ENCODE measurements at regions not wholly inside any gene's neighbourhood (a gene's known extent, or its start where the extent isn't known, plus 50 kb on each side); places are given as distances from the start of the nearest gene placed in this dataset.

DNA sequence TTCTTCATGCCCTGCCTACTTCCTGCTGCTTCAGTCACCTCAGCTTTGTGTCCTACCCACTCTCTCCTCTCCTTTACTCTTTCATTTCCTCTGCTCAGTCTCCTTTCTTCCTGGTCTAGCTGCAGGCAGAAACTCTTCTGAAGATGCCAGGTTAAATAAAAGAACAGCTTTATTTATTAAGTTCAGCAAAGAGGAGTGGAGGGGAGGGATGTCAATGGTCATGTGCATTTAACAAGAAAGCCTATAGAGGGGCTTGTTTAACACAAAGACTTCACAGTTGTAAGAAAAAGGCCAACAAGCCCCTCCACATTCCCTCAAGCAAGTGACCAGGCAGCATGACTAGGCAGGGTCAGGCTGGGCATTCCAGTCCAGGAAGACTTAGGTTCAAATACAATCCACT, 609.2 kb downstream of the INSC start (continued):
- TF ChIP-seq, protein P1, sequence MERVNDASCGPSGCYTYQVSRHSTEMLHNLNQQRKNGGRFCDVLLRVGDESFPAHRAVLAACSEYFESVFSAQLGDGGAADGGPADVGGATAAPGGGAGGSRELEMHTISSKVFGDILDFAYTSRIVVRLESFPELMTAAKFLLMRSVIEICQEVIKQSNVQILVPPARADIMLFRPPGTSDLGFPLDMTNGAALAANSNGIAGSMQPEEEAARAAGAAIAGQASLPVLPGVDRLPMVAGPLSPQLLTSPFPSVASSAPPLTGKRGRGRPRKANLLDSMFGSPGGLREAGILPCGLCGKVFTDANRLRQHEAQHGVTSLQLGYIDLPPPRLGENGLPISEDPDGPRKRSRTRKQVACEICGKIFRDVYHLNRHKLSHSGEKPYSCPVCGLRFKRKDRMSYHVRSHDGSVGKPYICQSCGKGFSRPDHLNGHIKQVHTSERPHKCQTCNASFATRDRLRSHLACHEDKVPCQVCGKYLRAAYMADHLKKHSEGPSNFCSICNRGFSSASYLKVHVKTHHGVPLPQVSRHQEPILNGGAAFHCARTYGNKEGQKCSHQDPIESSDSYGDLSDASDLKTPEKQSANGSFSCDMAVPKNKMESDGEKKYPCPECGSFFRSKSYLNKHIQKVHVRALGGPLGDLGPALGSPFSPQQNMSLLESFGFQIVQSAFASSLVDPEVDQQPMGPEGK (CRISPR knock-in tag; IDR thresholded peaks at IDR 0.05; ENCODE audit: borderline replicate concordance): no peak
- TF ChIP-seq SRSF7 (optimal IDR thresholded peaks at IDR 0.05; ENCODE audit: low read depth, low read length) (no peak), E2F8 (IDR thresholded peaks at IDR 0.05; ENCODE audit: low read depth, partially characterized antibody) (no peak)

DNA sequence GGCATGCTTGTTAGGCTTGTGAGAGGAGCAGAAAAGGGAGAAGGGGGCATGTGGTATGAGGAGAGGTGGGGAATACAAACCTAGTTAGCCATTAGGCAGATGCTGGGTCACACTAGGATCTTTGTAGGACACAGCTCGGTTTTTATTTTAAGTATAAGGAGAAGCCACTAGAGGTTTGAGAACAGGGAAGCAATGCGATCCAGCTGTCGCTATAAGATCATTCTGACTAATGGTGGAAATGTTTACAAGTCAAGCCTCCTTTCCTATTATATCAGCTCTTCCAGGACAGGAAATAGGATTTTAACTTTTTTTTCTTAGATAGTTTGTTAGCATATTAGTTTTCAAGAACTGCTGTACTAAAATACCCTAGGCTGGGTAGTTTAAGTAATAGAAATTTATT, 609.9 kb downstream of the INSC start:
- intact Hi-C loops (cut with micrococcal nuclease) (no loop called here), in situ Hi-C loops (cut with MboI) (no loop called here)
- H3K9me3 ChIP-seq (replicated peaks; ENCODE audit: control insufficient read depth, insufficient read depth, low read depth, low read length): no peaks in the 10 kb centered on the region
- ChIA-PET CTCF (ENCODE audit: low intra/inter-chr PET ratio) (no interaction called here), POLR2A (no interaction called here)
- FAIRE-seq (no peak), DNase-seq (ENCODE audit: extremely low read depth in 1 of 4, low spot score in 3 of 4) (no peak), ATAC-seq (no peak)
- no peak overlapping the region for H3K4me3 ChIP-seq
- H3K27me3 ChIP-seq (ENCODE audit: control insufficient read depth in 2 of 2, insufficient read depth in 2 of 2, low read length in 2 of 2): no peaks in the 10 kb centered on the region; a peak in 1 of 5 replicates
- no TSS peak for BruUV-seq (replicated peaks)
- no peak overlapping the region for H3K9ac ChIP-seq (ENCODE audit: insufficient read depth in 1 of 2, low read depth in 2 of 2, low read length in 2 of 2)
- no peak overlapping the region for H2AFZ ChIP-seq (ENCODE audit: low read depth, low read length)
- H4K20me1 ChIP-seq (replicated peaks; ENCODE audit: control insufficient read depth, insufficient read depth, low read length): no peaks in the 10 kb centered on the region
- no peaks in the 10 kb centered on the region for H3K79me2 ChIP-seq (ENCODE audit: control insufficient read depth, insufficient read depth, low read length)
- no peak overlapping the region for H3K4me2 ChIP-seq (ENCODE audit: insufficient read depth, low read length)
- H3K9me1 ChIP-seq (ENCODE audit: control insufficient read depth, insufficient read depth, low read length): no peaks in the 10 kb centered on the region
- H3K4me1 ChIP-seq (replicated peaks in 1 of 2; ENCODE audit: control insufficient read depth in 2 of 2, insufficient read depth in 2 of 2, low read length in 2 of 2): no peaks in the 10 kb centered on the region
- no peak overlapping the region for H3K27ac ChIP-seq (ENCODE audit: extremely low read depth, low read depth, low read length)
- 0% methylated on average over 3 of the region's 3 CpGs for WGBS (ENCODE audit: insufficient coverage, low coverage, missing lambda C conversion rate)
- no peaks in the 10 kb centered on the region for H3K36me3 ChIP-seq (ENCODE audit: control insufficient read depth, insufficient read depth, low read length)
- TF ChIP-seq XRCC5 (IDR thresholded peaks at IDR 0.05; ENCODE audit: low read depth, low read length) (no peak), EWSR1 (IDR thresholded peaks at IDR 0.05; ENCODE audit: borderline replicate concordance, low read depth, partially characterized antibody) (no peak), SAP30 (IDR thresholded peaks at IDR 0.05; ENCODE audit: borderline replicate concordance, insufficient read depth, low read depth, low read length, poor library complexity, severe bottlenecking) (no peak), POLR2H (tag; IDR thresholded peaks at IDR 0.05; ENCODE audit: low read depth) (no peak), GABPB2 (CRISPR knock-in tag; conservative IDR thresholded peaks at IDR 0.05) (no peak), FIP1L1 (IDR thresholded peaks at IDR 0.05; ENCODE audit: low read depth, low read length, poor library complexity, severe bottlenecking) (no peak), ADNP (tag; IDR thresholded peaks at IDR 0.05) (no peak), KDM4B (IDR thresholded peaks at IDR 0.05; ENCODE audit: borderline replicate concordance in 2 of 2, low read depth in 1 of 2) (no peak), COPS2 (conservative IDR thresholded peaks at IDR 0.05) (no peak), NFE2 (IDR thresholded peaks at IDR 0.05; ENCODE audit: low read depth) (no peak), NR1H2 (CRISPR knock-in tag; IDR thresholded peaks at IDR 0.05) (no peak), ZNF586 (CRISPR knock-in tag; conservative IDR thresholded peaks at IDR 0.05) (no peak), POLR2AphosphoS2 (IDR thresholded peaks at IDR 0.05; ENCODE audit: low read length) (no peak)
- TF ChIP-seq, protein P2, sequence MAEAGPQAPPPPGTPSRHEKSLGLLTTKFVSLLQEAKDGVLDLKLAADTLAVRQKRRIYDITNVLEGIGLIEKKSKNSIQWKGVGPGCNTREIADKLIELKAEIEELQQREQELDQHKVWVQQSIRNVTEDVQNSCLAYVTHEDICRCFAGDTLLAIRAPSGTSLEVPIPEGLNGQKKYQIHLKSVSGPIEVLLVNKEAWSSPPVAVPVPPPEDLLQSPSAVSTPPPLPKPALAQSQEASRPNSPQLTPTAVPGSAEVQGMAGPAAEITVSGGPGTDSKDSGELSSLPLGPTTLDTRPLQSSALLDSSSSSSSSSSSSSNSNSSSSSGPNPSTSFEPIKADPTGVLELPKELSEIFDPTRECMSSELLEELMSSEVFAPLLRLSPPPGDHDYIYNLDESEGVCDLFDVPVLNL (CRISPR knock-in tag; IDR thresholded peaks at IDR 0.05; ENCODE audit: low read depth): no peak
